IMR-90 (cell line): ENCODE measurements at regions not wholly inside any gene's neighbourhood (a gene's known extent, or its start where the extent isn't known, plus 50 kb on each side); places are given as distances from the start of the nearest gene placed in this dataset.

Experiments used
- ATAC-seq: fragments of 200-7000 bp; cut with Tn5 transposase; 2 replicates; pipeline ENCODE4 v1.9.1; 2020; ENCODE audit warnings: low read depth, mild to moderate bottlenecking, moderate library complexity
- BruUV-seq: library from RNA; stranded (reverse); fragments of 400-500 nt; replicated peaks from 2 replicates; lab custom pipeline; 2021; lab: Mats Ljungman, UMichigan
- CTCF ChIA-PET: fragments of 300-600 bp; formaldehyde crosslinking; extraction: SDS; loops from one replicate; lab custom pipeline; 2021; ENCODE audit warnings: antibody characterized with exemption; lab: Yijun Ruan, JAX
- POLR2A ChIA-PET: fragments of 300-600 bp; sonication (Branson Sonifier 250); formaldehyde crosslinking; loops from one replicate; lab custom pipeline; 2022; ENCODE audit warnings: antibody characterized with exemption; ENCODE audit not compliant: unreplicated experiment; lab: Charles Lee
- DNase-seq: peaks from one replicate; pipeline ENCODE4 v3.0.0; 2013
- H2AFZ ChIP-seq: replicated peaks from 2 replicates; pipeline ENCODE3; 2013; ENCODE audit warnings: low read length, mild to moderate bottlenecking; ENCODE audit not compliant: poor library complexity
- H2AK5ac ChIP-seq: 2 replicates; pipeline ENCODE4 v1.6.1; 2013; ENCODE audit warnings: low read depth, low read length, inconsistent platforms
- H2AK9ac ChIP-seq: replicated peaks from 2 replicates; pipeline ENCODE3; 2013; ENCODE audit warnings: mild to moderate bottlenecking, low read depth, low read length, moderate library complexity; ENCODE audit not compliant: poor library complexity
- H2BK120ac ChIP-seq: 2 replicates; pipeline ENCODE4 v1.6.1; 2013; ENCODE audit warnings: low read depth, low read length, inconsistent platforms
- H2BK15ac ChIP-seq: 3 replicates; pipeline ENCODE4 v1.6.1; 2013; ENCODE audit warnings: low read depth, low read length, inconsistent platforms
- H2BK20ac ChIP-seq: 2 replicates; pipeline ENCODE4 v1.6.1; 2013; ENCODE audit warnings: low read depth, mild to moderate bottlenecking, inconsistent platforms, low read length, moderate library complexity
- H2BK5ac ChIP-seq: 2 replicates; pipeline ENCODE4 v1.6.1; 2013; ENCODE audit warnings: mild to moderate bottlenecking, low read depth, low read length, inconsistent platforms; ENCODE audit not compliant: poor library complexity, severe bottlenecking
- H3K14ac ChIP-seq: replicated peaks from 2 replicates; pipeline ENCODE4 v1.6.1; 2013; ENCODE audit warnings: low read depth, low read length, inconsistent platforms
- H3K18ac ChIP-seq: 2 replicates; pipeline ENCODE4 v1.6.1; 2013; ENCODE audit warnings: low read depth, low read length, control low read depth
- H3K23ac ChIP-seq: 2 replicates; pipeline ENCODE4 v1.6.1; 2013; ENCODE audit warnings: low read depth, low read length, inconsistent platforms
- H3K27ac ChIP-seq: 2 replicates; pipeline ENCODE4 v1.5.1; 2013; ENCODE audit warnings: mild to moderate bottlenecking, control low read depth, low read length; ENCODE audit not compliant: insufficient read depth
- H3K27me3 ChIP-seq: 2 replicates; pipeline ENCODE4 v1.6.1; 2013; ENCODE audit warnings: low read length; ENCODE audit not compliant: control insufficient read depth, insufficient read depth
- H3K36me3 ChIP-seq: 2 replicates; pipeline ENCODE4 v1.6.1; 2013; ENCODE audit warnings: low read length, mixed read lengths; ENCODE audit not compliant: control insufficient read depth, insufficient read depth
- H3K4ac ChIP-seq: 2 replicates; pipeline ENCODE4 v1.6.1; 2013; ENCODE audit warnings: low read depth, low read length, inconsistent platforms
- H3K4me1 ChIP-seq: 2 replicates; pipeline ENCODE4 v1.6.1; 2013; ENCODE audit warnings: low read length, mixed read lengths; ENCODE audit not compliant: control insufficient read depth, insufficient read depth
- H3K4me2 ChIP-seq: 2 replicates; pipeline ENCODE4 v1.6.1; 2013; ENCODE audit warnings: low read depth, mild to moderate bottlenecking, control low read depth, low read length, moderate library complexity
- H3K4me3 ChIP-seq: 2 replicates; pipeline ENCODE4 v1.5.1; 2013; ENCODE audit warnings: low read depth, mild to moderate bottlenecking, control low read depth, low read length, moderate library complexity; ENCODE audit not compliant: insufficient read depth
- H3K56ac ChIP-seq: 2 replicates; pipeline ENCODE4 v1.6.1; 2013; ENCODE audit warnings: low read length, inconsistent platforms; ENCODE audit not compliant: insufficient read depth; ENCODE audit errors: extremely low read depth
- H3K79me1 ChIP-seq, 2 experiments: 2 replicates each; pipeline ENCODE4 v1.6.1; 2013; ENCODE audit warnings: low read length in 2 of 2, inconsistent platforms in 1 of 2, low read depth in 1 of 2
- H3K9ac ChIP-seq: 2 replicates; pipeline ENCODE4 v1.6.1; 2013; ENCODE audit warnings: low read depth, low read length, control low read depth
- H3K9me1 ChIP-seq: 2 replicates; pipeline ENCODE4 v1.6.1; 2013; ENCODE audit warnings: low read length, inconsistent platforms; ENCODE audit not compliant: insufficient read depth
- H3K9me3 ChIP-seq: 2 replicates; pipeline ENCODE4 v1.6.1; 2013; ENCODE audit warnings: low read length; ENCODE audit not compliant: control insufficient read depth, insufficient read depth
- H4K20me1 ChIP-seq: 2 replicates; pipeline ENCODE4 v1.6.1; 2013; ENCODE audit warnings: low read length, inconsistent platforms; ENCODE audit not compliant: insufficient read depth
- H4K5ac ChIP-seq: 2 replicates; pipeline ENCODE4 v1.6.1; 2013; ENCODE audit warnings: mild to moderate bottlenecking, low read depth, low read length, control low read depth
- H4K8ac ChIP-seq, 2 experiments: 2 replicates each; pipeline ENCODE4 v1.6.1; 2013; ENCODE audit warnings: low read depth in 2 of 2, low read length in 2 of 2, control low read depth in 1 of 2, inconsistent platforms in 1 of 2
- H4K91ac ChIP-seq: 2 replicates; pipeline ENCODE4 v1.6.1; 2013; ENCODE audit warnings: low read depth, low read length, inconsistent platforms; ENCODE audit not compliant: insufficient read depth
- BHLHE40 ChIP-seq: fragments of 150-350 bp; IDR thresholded peaks from 2 replicates; pipeline ENCODE4 v1.6.1; 2016; ENCODE audit warnings: mild to moderate bottlenecking, low read depth, low read length
- CEBPB ChIP-seq: IDR thresholded peaks from 2 replicates; pipeline ENCODE4 v1.6.1; 2012; ENCODE audit warnings: low read depth, low read length, improper control_type of control experiment
- CHD1 ChIP-seq: IDR thresholded peaks from 2 replicates; pipeline ENCODE4 v1.6.1; 2012; ENCODE audit warnings: low read depth, low read length, improper control_type of control experiment
- FOS ChIP-seq: fragments of 150-350 bp; IDR thresholded peaks from 2 replicates; pipeline ENCODE4 v1.6.1; 2016; ENCODE audit warnings: low read depth, low read length
- MAFK ChIP-seq: IDR thresholded peaks from 2 replicates; pipeline ENCODE4 v1.6.1; 2012; ENCODE audit warnings: low read depth, low read length, improper control_type of control experiment
- MAZ ChIP-seq: IDR thresholded peaks from 2 replicates; pipeline ENCODE4 v1.6.1; 2012; ENCODE audit warnings: low read depth, mild to moderate bottlenecking, low read length, improper control_type of control experiment, moderate library complexity, borderline replicate concordance
- MXI1 ChIP-seq: IDR thresholded peaks from 2 replicates; pipeline ENCODE4 v1.6.1; 2012; ENCODE audit warnings: low read depth, mild to moderate bottlenecking, low read length, moderate library complexity, borderline replicate concordance
- NFE2L2 ChIP-seq: fragments of 150-350 bp; IDR thresholded peaks from 2 replicates; pipeline ENCODE4 v1.6.1; 2016; ENCODE audit warnings: low read depth, mild to moderate bottlenecking, low read length
- POLR2A ChIP-seq: IDR thresholded peaks from 2 replicates; pipeline ENCODE4 v1.6.1; 2012; ENCODE audit warnings: mild to moderate bottlenecking, low read depth, low read length
- RAD21 ChIP-seq: IDR thresholded peaks from 2 replicates; pipeline ENCODE4 v1.6.1; 2012; ENCODE audit warnings: low read length, improper control_type of control experiment
- RCOR1 ChIP-seq: IDR thresholded peaks from 2 replicates; pipeline ENCODE4 v1.6.1; 2012; ENCODE audit warnings: mild to moderate bottlenecking, low read length, improper control_type of control experiment; ENCODE audit not compliant: insufficient replicate concordance
- RFX5 ChIP-seq: IDR thresholded peaks from 2 replicates; pipeline ENCODE4 v1.8.0; 2012; ENCODE audit warnings: low read depth, mild to moderate bottlenecking, low read length, moderate library complexity
- SMC3 ChIP-seq: fragments of 150-350 bp; IDR thresholded peaks from 2 replicates; pipeline ENCODE4 v1.6.1; 2016; ENCODE audit warnings: low read depth, mild to moderate bottlenecking, antibody characterized with exemption, low read length, moderate library complexity
- WGBS, 2 experiments: methylation state at CpG; one replicate each; pipeline versions ENCODE4 v1.1.5 to v1.1.7; 2013; ENCODE audit warnings: missing lambda C conversion rate in 2 of 2; ENCODE audit not compliant: insufficient read length in 1 of 2; ENCODE audit errors: extremely low coverage in 2 of 2; 5-methylcytosine and 5-hydroxymethylcytosine counted together
- dilution Hi-C: fragments of 300-500 bp; cut with HindIII; formaldehyde crosslinking; loops from one replicate; pipeline ENCODE4 v1.14.3; 2018; ENCODE audit warnings: low sequenced_read_pairs; ENCODE audit not compliant: unreplicated experiment
- in situ Hi-C: fragments of 300-500 bp; cut with MboI; formaldehyde crosslinking; loops from 3 replicates; pipeline ENCODE4 v1.14.3; 2019; ENCODE audit warnings: low sequenced_read_pairs, inconsistent platforms, mixed read lengths
- intact Hi-C: fragments of 100-400 bp; cut with micrococcal nuclease; formaldehyde crosslinking; loops from 2 replicates; pipeline ENCODE4 v1.10.0; 2022
- TF ChIP-seq, protein P1 (sequence below): fragments of 150-350 bp; IDR thresholded peaks from 2 replicates; pipeline ENCODE4 v1.6.1; 2017; ENCODE audit warnings: mild to moderate bottlenecking, antibody characterized with exemption, low read length, low read depth
- TF ChIP-seq, protein P2 (sequence below): conservative IDR thresholded peaks from 2 replicates; pipeline ENCODE4 v1.5.1; 2012; ENCODE audit warnings: mild to moderate bottlenecking, low read depth, low read length, improper control_type of control experiment
- TF ChIP-seq, protein P3 (sequence below): fragments of 150-350 bp; IDR thresholded peaks from 2 replicates; pipeline ENCODE4 v1.6.1; 2016; ENCODE audit warnings: low read depth, mild to moderate bottlenecking, low read length, moderate library complexity, borderline replicate concordance

DNA sequence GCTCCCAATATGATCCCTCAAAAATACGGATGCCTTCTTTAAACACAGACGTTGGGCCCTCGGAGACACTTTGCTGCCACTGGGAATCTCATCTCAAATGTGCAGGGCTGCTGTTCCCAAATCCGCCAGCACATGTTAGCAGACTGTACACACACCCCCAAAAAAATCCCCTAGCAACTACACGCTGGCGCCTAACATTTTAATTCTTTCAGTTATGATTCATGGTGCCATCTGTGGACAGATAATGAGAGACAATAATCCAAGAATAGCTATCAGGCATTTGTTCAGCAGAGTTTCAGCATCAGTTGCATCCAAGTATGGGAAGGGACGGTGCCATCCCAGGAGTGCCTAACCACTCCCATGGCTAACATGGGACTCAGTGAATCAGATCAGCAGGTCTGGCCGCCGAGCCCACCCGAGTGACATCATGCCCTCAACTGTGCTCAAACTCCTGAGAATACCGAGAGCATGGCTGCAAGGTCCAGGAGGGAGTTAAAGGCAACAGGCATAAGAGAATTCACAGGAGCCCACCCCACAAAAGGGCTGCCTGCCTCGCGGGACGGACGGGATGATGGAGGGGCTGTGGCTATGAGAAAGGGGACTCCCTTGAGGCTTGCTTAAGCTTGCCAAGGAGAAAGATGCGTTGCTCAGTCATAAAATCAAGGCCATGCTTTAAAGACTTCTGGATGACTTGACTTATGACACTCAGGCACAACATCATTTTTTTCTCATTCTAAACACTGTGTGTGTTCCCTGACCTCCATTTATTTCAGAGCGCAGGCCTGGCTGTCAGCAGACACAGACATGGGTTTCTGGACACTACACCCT, 337.0 kb downstream of the SHANK2 start:
- BruUV-seq: no TSS peak
- Histone ChIP-seq H3K4me3 (no peak overlapping the region), H3K4ac (no peak overlapping the region), H3K18ac (no peak overlapping the region), H2BK120ac (no peak overlapping the region), H4K91ac (no peak overlapping the region), H2BK5ac (no peak overlapping the region), H3K9ac (no peak overlapping the region), H3K23ac (no peak overlapping the region), H3K4me1 (no peaks in the 10 kb centered on the region), H3K4me2 (no peak overlapping the region), H2AK9ac (no peak overlapping the region), H4K5ac (no peak overlapping the region), H2BK20ac (no peak overlapping the region), H3K79me1 (no peaks in the 10 kb centered on the region), H4K20me1 (no peaks in the 10 kb centered on the region), H2BK15ac (no peak overlapping the region), H3K27me3 (no peaks in the 10 kb centered on the region), H3K9me3 (no peaks in the 10 kb centered on the region), H4K8ac (no peak overlapping the region), H3K9me1 (no peaks in the 10 kb centered on the region), H2AFZ (no peak overlapping the region), H3K27ac (no peak overlapping the region), H3K14ac (no peak overlapping the region), H3K36me3 (no peaks in the 10 kb centered on the region), H2AK5ac (no peak overlapping the region), H3K56ac (no peak overlapping the region)
- TF ChIP-seq FOS: no peak
- TF ChIP-seq RCOR1: no peak
- TF ChIP-seq MAZ: no peak
- no peak for TF ChIP-seq MAFK
- no peak for TF ChIP-seq POLR2A
- TF ChIP-seq, protein P1, sequence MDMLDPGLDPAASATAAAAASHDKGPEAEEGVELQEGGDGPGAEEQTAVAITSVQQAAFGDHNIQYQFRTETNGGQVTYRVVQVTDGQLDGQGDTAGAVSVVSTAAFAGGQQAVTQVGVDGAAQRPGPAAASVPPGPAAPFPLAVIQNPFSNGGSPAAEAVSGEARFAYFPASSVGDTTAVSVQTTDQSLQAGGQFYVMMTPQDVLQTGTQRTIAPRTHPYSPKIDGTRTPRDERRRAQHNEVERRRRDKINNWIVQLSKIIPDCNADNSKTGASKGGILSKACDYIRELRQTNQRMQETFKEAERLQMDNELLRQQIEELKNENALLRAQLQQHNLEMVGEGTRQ: no peak
- TF ChIP-seq, protein P2, sequence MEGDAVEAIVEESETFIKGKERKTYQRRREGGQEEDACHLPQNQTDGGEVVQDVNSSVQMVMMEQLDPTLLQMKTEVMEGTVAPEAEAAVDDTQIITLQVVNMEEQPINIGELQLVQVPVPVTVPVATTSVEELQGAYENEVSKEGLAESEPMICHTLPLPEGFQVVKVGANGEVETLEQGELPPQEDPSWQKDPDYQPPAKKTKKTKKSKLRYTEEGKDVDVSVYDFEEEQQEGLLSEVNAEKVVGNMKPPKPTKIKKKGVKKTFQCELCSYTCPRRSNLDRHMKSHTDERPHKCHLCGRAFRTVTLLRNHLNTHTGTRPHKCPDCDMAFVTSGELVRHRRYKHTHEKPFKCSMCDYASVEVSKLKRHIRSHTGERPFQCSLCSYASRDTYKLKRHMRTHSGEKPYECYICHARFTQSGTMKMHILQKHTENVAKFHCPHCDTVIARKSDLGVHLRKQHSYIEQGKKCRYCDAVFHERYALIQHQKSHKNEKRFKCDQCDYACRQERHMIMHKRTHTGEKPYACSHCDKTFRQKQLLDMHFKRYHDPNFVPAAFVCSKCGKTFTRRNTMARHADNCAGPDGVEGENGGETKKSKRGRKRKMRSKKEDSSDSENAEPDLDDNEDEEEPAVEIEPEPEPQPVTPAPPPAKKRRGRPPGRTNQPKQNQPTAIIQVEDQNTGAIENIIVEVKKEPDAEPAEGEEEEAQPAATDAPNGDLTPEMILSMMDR: no peak
- TF ChIP-seq MXI1: no peak
- TF ChIP-seq RFX5: no peak
- TF ChIP-seq RAD21: no peak
- no peak for TF ChIP-seq CHD1
- no peak for TF ChIP-seq BHLHE40
- no peak for TF ChIP-seq SMC3
- TF ChIP-seq CEBPB: no peak
- TF ChIP-seq NFE2L2: no peak
- TF ChIP-seq, protein P3, sequence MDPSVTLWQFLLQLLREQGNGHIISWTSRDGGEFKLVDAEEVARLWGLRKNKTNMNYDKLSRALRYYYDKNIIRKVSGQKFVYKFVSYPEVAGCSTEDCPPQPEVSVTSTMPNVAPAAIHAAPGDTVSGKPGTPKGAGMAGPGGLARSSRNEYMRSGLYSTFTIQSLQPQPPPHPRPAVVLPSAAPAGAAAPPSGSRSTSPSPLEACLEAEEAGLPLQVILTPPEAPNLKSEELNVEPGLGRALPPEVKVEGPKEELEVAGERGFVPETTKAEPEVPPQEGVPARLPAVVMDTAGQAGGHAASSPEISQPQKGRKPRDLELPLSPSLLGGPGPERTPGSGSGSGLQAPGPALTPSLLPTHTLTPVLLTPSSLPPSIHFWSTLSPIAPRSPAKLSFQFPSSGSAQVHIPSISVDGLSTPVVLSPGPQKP: no peak
- in situ Hi-C loops (no loop called here), dilution Hi-C loops (no loop called here), intact Hi-C loops (no loop called here)
- ATAC-seq (no peak), DNase-seq (no peak)
- ChIA-PET POLR2A (no interaction called here), CTCF (interaction anchor here (1.5 kb wide), 1 partner anchor 34 kb away, joined by 4 read pairs; no protein-coding TSS in a partner anchor)
- 24% methylated on average over 5 of the region's 17 CpGs; no CpG with 5 or more reads in 1 of the 2 experiments for WGBS, 2 experiments
